ENCODE measurements at regions not wholly inside any gene's neighbourhood (a gene's known extent, or its start where the extent isn't known, plus 50 kb on each side); places are given as distances from the start of the nearest gene placed in this dataset.

- DNase-seq, result no peak
These were observed 140.2 kb upstream of the ID2 start for GRCh38 chr2:8541636-8542035.

- no peak for DNase-seq
These were observed 139.3 kb upstream of the ID2 start for GRCh38 chr2:8542381-8543059.

- DNase-seq, result no peak
These were observed 138.8 kb upstream of the ID2 start for GRCh38 chr2:8543060-8543382.

- peak; percentile 97 to 98 for DNase-seq
These were observed 138.3 kb upstream of the ID2 start for GRCh38 chr2:8543383-8544170.

GRCh38 chr2:8544171-8544785 lies 137.6 kb upstream of the ID2 start:
- peak; percentile 63 to 74 for DNase-seq

- DNase-seq, result peak; percentile 92 to 94
These were observed 136.8 kb upstream of the ID2 start for GRCh38 chr2:8544786-8545694.

- DNase-seq, result no peak
These were observed 135.9 kb upstream of the ID2 start for GRCh38 chr2:8545695-8546611.

GRCh38 chr2:8546612-8547283 lies 135.1 kb upstream of the ID2 start:
- DNase-seq, result peak; percentile 75 to 81

- no peak for DNase-seq
These were observed 134.4 kb upstream of the ID2 start for GRCh38 chr2:8547284-8548064.

- DNase-seq, result no peak
These were observed 133.7 kb upstream of the ID2 start for GRCh38 chr2:8548065-8548618.

GRCh38 chr2:8548619-8549150 lies 133.2 kb upstream of the ID2 start:
- DNase-seq, result no peak

- no peak for DNase-seq
These were observed 132.5 kb upstream of the ID2 start for GRCh38 chr2:8549273-8549922.

GRCh38 chr2:8549942-8550341 lies 131.9 kb upstream of the ID2 start:
- no peak for DNase-seq

GRCh38 chr2:8550481-8550880 lies 131.4 kb upstream of the ID2 start:
- no peak for DNase-seq

GRCh38 chr2:8550937-8551621 lies 130.8 kb upstream of the ID2 start:
- DNase-seq, result no peak

GRCh38 chr2:8551622-8552074 lies 130.2 kb upstream of the ID2 start:
- DNase-seq, result no peak

GRCh38 chr2:8552293-8552801 lies 129.5 kb upstream of the ID2 start:
- DNase-seq, result no peak

- DNase-seq, result no peak
These were observed 128.2 kb upstream of the ID2 start for GRCh38 chr2:8553643-8554042.
